SIG-M5 treated with dmso at 0.1 percent for 504 hours (cell line): ENCODE measurements at regions not wholly inside any gene's neighbourhood (a gene's known extent, or its start where the extent isn't known, plus 50 kb on each side); places are given as distances from the start of the nearest gene placed in this dataset.

Source experiments
- DNase-seq: peaks from one replicate; lab custom pipeline; 2025; ENCODE audit not compliant: unreplicated experiment; lab: John Stamatoyannopoulos, UW

DNA sequence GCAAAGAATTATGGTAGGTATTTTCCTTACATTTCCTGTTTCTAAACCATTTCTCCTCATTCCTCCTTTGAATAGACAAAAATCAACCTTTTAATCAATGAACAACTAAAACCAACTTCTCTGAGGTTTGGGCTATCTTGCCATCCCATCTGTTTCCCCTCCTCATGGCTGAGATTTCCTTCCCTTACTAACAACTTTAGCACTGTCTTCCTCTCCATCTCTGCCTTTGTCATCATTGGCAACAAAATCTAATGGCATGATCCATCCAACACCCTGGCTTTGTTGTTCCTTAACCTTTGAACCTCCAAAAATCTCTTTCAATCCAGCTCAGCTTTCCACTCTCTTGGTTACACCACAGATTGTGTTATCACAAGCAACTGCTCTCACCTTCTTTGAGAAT is 95.3 kb upstream of the FAM136A start:
- DNase-seq = no peak

DNA sequence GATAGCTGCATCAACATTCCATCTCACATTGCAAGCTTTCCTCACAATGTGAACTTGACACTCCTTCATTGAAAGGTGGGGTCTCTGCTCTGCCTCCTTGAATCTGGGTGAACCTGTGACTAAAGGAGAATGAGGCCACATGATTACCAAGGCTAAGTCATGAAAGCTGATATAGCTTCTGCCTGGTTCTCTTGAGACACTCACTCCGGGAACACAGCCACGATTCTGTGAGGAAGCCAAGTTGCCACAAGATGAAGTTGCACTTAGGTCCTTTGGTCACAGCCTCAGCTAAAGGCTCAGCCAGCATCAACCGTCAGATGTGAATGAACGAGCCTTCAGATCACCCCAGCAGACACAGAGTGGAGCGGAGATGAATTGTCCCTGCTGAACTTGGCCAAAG is 94.7 kb upstream of the FAM136A start:
- no peak for DNase-seq

DNA sequence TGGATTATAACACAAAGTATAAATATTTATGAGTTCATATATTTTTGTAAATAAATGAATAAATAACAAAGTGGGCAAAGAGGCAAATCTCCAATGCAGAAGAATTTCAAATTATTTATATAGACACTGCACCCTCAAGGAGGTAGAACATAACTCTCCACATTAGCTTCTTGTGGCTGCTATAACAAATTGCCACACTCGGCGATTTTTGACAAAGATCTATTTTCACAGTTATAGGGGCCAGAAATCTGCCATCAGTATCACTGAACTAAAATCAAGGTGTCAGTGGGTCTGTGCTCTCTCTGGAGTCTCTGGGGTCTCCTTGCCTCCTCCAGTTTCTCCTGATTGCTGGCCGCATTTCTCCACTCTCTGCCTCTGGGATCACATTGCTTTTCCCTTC is 92.0 kb upstream of the FAM136A start:
- no peak for DNase-seq

DNA sequence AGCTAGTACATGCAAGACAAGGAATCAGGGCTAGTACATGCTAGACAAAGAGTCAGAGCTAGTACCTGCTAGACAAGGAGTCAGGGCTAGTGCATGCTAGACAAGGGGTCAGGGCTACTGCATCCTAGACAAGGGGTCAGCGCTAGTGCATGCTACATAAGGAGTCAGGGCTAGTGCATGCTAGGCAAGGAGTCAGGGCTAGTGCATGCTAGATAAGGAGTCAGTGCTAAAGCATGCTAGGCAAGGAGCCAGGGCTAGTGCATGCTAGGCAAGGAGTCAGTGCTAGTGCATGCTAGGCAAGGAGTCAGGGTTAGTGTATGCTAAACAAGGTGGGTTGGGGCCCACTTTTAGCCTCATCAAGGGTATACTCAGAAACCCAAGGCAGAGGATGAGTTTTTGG is 90.1 kb upstream of the FAM136A start:
- DNase-seq = no peak

DNA sequence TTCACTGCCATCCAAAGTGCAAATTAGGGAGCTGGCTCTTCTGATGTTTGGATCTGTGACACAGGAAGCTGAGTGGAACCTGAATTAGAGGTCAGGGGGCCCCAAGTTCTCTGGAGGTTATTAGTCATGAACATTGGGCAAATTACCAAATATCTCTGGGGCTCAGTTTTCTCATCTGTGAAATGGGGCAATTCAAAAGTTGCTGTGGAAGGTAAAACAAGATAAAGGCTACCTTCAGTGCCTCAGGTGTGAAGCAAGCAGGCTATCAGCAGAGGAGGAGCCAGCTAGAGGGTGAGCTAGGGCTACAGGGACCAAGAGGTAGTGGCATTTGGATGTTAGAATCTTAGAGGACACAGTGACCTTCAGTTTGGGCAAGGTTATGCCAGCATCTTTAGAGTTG is 89.4 kb upstream of the FAM136A start:
- no peak for DNase-seq

DNA sequence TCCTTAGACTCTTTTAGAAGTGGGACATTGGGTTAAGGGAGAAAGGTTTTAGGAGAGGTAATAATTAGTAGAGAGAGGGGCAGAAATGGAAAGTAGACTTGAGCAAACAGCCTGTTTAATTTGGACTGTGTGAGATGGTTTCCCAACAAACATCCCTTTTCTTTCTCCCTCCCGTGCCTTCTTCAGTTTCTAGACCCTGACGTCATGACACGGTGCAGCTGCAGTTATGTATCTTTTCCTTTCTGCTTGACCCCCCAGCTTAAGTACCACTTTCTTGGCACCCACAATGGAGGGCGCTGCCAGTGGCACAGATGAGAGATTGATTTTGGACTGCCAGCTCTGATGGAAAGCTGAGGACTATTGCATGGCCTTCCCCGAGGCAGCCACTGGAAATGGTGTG is 86.9 kb upstream of the FAM136A start:
- no peak for DNase-seq

DNA sequence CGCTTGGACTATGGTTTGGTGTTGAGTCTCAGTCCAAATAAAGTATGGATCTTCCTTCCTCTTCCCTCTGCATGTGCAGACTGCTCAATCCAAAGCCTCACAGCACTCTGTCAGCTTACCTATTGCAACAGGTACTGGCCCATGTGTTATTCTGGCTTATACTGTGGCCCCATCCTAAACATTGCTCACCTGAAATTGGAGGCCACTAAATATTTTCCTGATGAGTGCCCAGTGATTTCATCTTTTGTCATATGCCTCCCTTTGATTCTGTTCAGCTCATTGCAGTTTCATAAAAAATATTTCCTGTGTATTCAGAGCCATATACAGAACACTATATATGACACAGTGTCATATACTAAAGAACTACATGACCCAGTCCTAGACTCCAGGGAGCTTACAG is 86.3 kb upstream of the FAM136A start:
- DNase-seq = no peak

DNA sequence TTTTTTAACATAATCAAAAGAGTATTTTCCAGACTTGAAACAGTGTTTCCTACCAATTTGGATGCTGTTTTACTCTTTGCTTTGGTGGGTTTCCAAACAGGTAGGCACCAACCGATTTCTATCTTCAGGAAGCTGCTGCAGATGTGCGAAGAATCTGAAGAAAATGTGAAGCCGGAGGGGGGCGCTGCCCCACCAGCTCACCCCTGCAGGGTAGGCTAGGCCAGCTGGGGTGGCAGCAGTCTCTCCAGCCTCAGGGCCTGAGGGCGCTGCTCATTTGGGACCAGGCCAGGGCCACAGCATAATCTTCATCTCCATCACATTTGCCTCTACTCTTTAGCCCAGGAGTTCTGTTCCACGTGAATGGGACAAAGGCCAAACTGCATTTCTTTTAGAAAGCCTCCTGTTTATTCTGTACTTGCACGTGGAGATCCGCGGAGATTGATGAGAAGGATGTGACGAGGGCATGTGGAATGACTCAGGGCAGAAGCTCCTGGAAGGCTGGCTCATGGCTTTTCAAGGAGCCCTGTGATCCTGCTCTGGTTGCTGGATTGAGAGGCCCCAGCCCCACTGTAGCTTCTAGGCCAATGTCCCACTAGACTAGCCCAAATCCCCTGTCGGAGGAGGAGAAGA is 84.2 kb upstream of the FAM136A start:
- DNase-seq = no peak

DNA sequence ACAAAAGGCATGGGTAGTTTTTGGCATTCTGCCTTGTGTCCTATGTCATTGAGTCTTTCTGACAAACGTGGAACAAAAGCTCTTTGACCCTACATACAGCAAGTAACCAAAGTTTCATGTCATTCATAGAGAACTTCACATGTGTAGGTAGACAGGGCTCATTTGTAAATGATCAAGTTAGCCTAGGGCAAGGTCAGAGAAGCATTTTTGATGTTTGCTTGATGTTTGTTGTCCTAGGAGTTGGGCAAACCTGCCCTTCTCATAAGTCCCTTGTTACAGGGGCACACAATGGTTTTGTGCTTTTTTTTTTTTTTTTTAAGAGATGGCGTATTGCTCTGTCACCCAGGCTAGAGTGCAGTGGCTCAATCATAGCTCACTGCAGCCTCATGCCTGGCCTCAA is 83.3 kb upstream of the FAM136A start:
- no peak for DNase-seq

DNA sequence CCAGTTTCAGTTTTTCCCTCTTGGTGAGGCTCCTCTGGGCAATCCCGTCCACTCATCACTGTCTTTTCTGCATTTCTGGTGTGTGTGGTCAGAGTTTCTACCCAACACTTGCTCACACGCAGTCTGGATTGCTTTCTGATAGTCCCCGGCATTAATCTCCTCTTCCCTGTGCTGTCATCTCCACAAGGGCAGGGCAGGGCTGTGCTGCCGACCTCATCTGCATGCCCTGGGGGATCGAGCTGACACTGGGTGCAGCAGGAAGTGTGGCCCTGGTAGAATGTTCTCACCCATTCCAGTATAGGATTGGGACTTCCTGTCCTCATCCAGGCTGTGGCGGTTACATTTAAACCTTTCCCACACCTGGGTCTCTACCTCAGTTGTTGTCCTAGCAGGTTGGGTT is 80.0 kb upstream of the FAM136A start:
- peak; percentile 4 for DNase-seq

DNA sequence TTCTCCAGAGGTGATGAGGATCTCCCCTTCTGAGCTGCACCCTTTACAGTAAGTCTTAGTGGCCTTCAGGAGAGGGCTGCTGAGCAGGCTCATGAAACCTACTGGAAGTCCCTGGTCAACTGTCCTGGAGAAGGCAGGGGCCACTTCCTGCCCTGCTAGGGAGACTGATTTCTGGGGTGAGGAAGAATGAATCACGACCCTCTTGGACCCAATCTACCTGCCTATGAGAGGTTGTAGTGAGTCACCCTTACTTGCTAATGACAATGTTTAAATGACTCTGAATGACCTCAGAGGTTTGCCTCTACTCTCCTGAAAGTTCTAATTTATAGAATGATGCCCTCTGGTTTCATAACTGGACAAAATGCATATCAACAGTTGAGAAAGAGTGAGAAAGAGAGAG is 79.4 kb upstream of the FAM136A start:
- no peak for DNase-seq

DNA sequence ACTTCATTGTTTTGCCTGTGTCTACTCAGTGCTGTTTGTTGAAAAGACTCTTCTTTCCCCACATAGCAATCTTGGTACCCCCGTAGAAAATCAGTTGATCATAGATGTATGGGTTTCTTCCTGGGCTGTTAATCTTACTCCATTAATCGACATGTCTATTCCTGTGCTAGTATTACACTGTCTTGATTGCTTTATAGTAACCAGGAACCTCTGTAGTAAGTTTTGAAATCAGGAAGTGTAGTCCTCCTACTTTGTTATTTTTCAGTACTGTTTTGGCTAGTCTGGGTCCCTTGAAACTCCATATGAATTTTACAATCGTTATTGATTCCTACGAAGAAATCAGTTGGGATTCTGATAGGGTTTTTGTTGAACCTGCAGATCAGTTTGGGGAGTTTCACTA is 78.8 kb upstream of the FAM136A start:
- no peak for DNase-seq

DNA sequence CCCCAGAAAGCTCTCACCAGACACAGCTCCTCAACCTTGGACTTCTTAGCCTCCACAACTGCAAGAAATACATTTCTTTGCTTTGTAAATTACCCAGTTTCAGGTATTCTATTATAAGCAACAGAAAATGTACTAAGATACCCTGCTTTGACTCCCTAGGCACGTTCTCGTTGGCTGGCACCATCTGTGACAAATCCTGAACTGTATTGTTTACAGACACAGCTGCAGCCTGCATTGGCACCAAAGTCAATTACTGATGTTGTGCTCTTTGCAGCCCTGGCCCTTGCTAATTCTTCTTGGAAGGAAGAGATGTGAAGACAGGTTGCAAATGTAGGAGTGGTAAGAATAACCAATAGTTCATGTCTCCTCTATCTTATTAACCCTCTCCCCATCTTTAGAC is 72.7 kb upstream of the FAM136A start:
- no peak for DNase-seq

DNA sequence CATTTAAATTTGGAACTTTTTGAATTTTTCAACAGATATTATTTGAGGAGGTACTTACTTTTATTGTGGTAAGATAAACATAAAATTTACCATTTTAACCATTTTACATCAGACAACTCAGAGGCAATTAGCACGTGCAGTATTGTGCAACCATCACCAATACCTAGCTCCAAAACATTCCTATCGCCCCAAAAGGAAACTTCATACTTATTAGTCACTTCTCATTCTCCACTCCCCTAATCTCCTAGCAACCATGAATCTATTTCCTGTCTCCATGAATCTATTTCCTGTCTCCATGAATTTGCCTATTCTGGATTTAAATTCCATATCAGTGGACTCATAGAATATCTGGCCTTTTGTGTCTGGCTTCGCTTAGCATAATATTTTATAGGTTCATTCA is 69.9 kb upstream of the FAM136A start:
- DNase-seq = no peak

DNA sequence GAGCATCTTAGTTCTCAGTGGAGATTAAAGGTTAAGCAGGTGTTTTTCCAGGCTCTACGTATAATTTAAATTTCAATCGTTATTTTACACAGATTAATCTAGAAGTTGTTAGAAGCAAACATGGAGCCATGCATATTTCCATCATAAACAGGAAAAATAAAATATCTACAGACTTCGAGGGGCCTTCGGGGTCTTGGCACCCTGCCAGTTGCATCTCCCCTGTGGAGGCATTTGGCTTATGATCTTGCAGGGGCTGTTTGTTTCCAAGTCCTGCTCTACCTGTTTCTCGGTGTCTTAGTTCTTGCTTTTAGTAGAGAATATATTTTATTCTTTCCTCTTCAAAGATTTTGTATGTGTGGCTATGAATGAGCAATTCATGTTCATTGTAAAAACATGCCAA is 67.2 kb upstream of the FAM136A start:
- no peak for DNase-seq

DNA sequence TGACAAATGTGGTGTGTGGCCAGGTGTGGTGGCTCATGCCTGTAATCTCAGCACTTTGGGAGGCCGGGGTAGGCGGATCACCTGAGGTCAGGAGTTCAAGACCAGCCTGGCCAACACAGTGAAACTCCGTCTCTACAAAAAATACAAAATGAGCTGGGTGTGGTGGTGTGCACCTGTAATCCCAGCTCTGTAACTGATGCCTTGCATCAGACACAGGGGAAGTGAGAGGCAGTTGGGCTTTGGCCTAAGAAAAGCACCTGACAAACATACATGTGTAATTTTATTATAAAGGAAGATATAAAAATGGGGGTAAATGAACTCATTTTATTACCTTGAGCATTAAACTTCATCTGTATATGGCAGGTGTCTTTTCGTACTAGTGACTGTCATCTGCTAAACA is 66.7 kb upstream of the FAM136A start:
- no peak for DNase-seq

DNA sequence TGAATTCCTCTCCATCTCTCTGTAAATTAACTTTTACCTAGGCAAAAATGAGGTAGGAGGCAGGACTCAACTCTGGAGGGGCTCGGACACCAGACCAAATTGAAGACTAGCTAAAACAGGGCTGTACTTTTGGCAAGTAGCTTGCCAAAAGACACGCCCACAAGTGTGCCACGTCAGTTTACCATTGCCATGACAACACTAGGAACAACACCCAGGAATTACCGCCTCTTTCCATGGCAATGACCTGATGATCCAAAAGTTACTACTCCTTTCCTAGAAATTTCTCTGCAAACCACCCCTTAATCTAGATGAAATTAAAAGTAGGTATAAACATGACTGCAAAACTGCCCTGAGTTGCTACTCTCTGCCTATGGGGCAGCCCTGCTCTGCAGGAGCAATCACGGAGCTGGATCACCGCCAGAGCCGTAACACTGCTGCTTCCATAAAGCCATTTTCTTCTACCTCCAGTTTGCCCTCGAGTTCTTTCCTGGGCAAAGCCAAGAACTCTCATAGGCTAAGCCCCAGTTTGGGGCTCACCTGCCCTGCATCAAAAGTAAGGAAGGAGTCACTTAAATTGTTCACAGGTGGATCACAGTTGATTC is 66.0 kb upstream of the FAM136A start:
- no peak for DNase-seq

DNA sequence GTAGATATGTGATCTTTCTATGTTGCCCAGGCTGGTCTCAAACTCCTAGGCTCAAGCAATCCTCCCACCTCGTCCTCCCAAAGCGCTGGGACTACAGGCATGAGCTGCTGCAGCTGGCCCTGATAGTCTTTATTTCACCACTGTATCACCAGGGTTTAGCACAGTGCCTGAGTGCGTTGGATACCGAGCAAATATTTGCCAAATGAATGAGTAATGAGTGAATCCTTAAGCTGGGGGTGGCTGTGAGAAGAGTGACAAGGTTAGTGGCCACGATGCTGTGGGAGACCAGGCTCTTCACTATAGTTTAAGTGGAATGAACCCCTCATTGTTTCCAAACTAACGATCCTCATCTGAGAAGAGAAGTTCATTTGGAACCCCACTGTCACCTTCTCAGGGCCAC is 60.8 kb upstream of the FAM136A start:
- DNase-seq = no peak

DNA sequence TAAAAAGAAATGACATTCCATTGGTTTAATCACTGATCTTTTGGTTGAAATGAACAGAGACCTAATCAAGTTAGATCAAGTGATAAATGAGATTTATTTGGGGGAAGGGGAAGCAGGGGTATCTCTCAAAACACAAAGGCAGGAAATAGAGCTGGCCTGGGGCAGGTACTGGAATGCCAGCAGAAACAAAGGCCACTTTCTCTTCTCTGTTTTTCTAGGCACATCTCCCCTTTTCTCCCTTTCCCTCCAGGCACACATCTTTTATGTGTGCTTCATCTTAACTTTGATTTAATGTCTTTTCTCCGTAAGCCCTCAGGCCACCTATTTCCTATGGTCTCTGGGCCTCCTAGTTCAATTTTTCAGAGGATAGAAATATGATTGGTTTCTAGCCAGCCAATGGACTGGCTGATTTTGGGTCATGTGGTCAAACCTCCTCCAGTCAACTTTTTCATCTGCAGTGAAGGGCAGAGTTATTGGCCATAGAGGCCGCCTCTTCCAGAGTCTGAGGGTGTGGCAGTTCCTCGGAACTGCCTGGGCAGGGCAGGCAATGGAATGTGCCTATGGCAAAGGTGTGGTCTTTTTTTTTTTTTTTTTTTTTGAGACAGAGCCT is 58.9 kb upstream of the FAM136A start:
- DNase-seq = no peak

DNA sequence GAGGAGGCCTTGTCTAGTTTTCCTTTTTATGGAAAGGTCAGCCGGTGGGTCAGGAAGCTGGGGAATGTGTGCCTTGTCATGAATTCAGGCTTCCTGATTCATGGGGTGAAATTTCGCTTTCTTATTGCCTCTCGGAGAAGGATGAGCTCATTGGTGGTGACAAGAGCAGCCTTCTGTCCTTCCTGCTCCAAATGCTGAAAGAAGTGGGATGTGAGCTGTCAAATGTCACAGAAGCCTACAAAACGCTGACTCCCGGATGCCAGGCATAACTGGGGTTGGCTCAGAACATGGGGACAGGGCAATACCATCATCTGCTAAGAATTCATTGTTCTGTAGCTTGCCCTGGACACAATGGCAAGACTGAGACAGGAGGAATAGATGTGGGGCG is 55.8 kb upstream of the FAM136A start:
- DNase-seq = no peak

DNA sequence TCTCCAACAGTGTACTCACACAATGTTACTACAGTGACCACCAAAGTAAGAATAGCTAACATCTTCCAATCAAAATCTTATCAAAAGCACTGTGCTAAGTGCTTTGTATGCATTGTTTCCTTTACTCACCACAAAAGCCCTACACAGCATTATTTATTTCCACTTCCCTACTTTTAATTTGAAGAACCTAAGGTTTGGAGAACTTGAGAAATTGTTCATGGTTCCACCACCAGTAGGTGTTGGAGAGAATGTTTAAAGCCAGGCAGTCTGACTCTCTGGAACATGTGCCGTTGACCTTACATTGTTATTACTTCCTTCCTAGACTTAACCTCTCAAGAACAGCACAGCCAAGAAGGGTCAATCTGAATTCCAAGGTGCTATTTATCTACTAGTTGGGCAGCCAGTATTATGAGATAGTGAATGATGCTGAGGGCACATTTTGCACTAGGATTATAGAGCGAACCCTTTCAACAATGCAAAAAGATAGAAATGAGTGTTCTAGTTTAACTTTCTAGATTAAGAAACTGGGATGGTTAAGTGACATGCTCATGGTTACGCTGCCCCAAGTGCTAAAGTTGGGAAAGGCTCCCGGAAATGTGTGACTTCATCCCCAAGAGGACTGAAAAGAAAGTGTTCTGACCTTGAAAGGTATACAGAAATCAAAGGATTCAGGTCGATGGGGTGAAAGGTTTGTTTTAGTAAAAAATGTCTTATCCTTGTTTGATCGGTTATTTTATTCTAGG is 55.2 kb upstream of the FAM136A start:
- no peak for DNase-seq

DNA sequence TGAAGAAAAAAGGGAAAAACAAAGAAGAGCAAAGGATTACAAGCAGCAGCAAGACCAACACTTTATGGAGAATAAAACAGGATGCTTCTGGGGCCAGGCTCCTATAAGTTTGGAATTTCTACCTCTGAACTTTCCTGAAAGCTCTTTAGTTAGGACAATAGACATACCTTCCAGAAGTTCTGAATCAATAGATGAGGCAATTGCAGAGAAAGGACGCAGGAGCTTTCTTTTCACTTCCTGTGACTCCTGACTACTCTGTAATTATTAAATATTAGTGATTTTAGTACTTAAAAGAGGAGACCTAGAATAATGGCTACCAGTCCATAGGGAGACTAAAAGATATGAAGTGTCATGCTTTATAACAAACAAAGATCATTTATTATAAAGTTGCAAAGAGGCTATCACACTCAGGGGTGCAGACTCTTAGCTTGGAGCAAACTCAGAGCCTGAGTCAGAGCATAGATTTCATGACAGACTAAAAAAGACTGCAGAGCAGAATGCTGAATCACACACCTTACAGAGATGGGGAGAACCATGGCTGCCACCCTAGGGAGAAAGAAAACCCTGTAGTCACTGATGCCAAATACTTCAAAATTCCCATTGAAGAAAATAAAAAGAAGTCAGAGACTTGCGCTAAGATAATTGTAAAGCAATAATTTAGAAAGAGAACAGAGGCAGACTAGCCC is 52.5 kb upstream of the FAM136A start:
- no peak for DNase-seq
